HPDE6-E6E7 (cell line): ENCODE measurements at regions not wholly inside any gene's neighbourhood (a gene's known extent, or its start where the extent isn't known, plus 50 kb on each side); places are given as distances from the start of the nearest gene placed in this dataset.
A peak's percentile ranks its signal among the peaks of the same experiment; 100 is the strongest.

Source experiments
- DNase-seq: peaks from one replicate; pipeline ENCODE4 v3.0.0; 2011; ENCODE audit warnings: missing footprints; ENCODE audit errors: extremely low spot score

- DNase-seq, result no peak
Observed at GRCh38 chr10:78297997-78298396, 264.3 kb downstream of the RPS24 start.

- no peak for DNase-seq
Observed at GRCh38 chr10:78298835-78299234, 265.2 kb downstream of the RPS24 start.

- DNase-seq, result no peak
Observed at GRCh38 chr10:78299851-78300468, 266.3 kb downstream of the RPS24 start.

DNA sequence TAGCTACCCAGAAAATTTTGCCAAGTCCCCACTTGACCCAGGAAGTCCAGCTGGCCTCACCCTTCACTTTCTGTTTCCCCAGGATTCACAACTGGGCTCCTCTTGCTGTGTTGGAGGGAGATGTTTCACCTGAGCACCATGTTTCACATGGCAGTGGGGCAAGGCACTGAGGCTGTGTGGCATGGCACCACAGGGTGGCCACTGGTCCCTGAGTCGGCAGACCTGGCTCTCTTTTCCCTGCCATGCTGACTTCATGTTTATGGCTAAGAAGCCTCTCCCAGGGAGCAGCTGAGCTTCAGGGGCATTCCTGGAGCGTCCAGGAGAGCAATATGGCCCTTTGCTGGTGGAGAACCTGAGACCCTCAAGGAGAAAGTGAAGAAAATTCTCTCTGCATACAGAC, 266.9 kb downstream of the RPS24 start:
- no peak for DNase-seq

GRCh38 chr10:78301481-78301880, 267.8 kb downstream of the RPS24 start:
- no peak for DNase-seq

DNA sequence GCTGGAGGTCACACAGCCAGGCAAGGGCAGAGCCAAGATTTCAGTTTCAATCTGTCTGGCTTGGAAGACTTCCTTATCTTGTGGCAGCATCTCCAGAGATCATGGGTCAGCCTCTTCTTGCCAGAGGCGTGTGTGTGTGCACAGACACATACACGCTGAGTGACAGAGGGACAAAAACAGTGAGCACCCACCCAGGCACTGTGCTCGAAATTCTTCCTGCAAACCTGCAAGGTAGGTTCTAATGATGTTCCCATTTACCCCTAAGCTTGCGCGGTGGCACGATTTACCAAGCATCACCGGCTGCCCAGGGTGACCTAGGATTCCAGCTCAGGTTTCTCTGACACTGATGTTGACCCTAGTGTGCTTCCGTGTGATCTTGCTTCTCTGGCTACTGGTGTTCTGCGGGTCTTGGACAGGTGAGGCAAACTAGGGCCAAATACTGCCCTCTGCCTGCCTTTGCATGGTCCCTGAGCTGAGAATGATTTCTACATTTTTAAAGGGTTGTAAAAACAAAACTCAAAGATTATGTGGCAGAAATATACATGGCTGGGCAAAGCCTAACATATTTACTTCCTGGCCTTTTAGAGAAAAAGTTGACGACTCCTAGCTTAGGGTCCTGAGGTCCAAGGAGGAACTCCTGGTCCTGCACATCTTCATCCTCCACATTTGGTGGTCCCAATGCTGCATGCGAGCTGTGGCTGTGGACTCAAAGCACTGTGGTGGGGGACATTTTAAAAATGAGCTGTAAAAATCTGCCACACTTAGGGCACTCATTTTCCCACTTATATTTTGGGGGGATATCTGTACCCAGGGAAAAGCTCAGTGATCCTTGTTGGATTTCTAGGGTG, 268.5 kb downstream of the RPS24 start:
- DNase-seq, result no peak

- DNase-seq, result no peak
Observed at GRCh38 chr10:78302739-78302988, 269.0 kb downstream of the RPS24 start.

DNA sequence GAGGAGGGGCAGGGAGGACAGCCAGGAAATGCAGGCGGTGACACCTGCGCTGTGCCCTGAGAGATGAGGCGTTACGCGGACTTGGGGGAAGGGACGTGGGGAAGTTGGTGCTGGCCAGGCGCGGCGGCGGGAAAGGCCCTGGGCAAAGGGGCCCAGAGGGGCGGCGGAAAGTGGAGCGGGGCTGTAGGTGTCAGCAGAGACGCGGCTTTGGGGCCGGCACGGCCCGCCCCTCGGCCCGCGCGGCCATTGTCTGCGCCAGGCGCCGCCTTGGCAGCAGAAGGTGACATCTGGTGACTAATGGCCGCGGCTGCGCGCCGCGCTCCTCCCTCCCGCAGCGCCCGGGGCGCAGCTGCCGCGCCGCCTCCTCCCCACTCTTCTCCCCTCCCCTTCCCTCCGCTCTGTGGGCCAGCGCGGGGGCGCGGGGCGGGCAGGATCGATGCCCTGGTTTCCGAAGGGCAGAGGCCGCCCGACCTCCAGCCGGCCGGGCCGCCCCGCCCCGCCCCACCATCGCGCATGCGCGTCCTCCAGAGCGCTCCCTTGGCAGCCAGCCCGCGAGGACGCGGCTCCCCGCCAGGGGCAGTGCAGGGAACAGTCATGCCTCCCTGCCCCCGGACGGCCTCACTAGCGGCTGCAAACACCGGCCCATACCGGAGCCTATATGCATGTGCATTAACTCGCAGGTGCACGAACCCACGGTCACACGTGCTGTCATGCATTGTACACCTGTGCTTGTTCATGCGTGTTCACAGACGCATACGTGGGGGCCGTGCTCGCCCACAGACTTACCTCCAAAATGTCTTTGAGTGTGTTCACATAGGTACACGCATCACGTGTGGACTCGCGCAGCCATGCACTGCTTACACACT, 269.6 kb downstream of the RPS24 start:
- peak; percentile 97 for DNase-seq

GRCh38 chr10:78304091-78305045, 270.7 kb downstream of the RPS24 start:
- DNase-seq, result no peak

GRCh38 chr10:78305311-78305710, 271.6 kb downstream of the RPS24 start:
- DNase-seq, result no peak

- DNase-seq, result no peak
Observed at GRCh38 chr10:78306358-78306757, 272.7 kb downstream of the RPS24 start.

DNA sequence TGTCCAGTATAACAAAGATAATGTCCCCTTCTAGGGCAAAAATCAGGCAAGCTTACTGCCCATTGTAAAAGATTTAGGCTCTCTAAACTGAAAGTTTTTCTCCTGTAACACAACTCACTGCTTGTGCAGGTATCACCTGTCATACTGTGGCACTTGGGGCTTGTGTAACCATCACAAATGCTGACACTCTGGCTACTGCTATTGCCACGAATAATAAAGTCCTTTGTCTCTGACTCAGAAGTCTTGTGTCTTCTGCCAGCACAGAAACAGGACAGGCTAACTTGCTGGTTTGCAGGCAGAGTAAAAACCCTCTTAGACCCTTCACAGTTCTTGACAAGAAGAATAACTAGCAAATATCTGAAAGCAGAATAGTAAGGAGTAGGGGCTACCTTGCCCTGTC, 273.9 kb downstream of the RPS24 start:
- DNase-seq, result no peak

DNA sequence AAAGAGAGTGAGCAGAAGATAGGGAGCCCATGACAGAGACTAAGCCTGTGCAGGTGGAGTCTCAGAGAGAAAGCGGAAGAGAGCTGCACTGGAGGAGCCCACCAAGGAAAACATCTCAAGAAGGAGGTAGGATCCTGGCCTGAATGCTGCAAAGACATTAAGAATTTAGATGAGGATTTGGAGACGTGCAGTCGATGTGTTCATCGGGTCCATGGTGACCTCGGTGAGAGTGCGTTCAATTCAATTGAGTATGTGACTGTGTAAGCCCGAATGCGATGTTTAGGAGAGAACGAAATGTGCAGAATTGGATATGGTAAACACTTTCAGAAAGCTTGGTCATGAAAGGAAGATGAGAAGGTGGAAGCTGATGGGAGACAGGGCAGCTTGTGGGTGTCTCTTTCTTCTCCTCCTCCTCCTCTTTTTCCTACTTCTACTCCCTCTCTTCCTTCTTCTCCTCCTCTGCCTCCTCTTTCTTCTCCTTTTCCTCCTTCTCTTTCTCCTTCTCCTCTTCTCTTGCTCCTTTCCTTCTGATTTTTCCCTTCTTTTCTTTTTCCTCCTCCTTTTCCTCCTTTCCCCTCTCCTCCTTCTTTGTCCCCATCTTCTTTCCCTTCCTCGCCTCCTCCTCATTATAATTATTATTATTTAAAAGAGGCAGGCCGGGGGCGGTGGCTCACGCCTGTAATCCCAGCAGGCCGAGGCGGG, 276.0 kb downstream of the RPS24 start:
- no peak for DNase-seq

GRCh38 chr10:78310481-78311080, 276.9 kb downstream of the RPS24 start:
- DNase-seq, result no peak

GRCh38 chr10:78312197-78313047, 278.8 kb downstream of the RPS24 start:
- no peak for DNase-seq

GRCh38 chr10:78313048-78313381, 279.4 kb downstream of the RPS24 start:
- no peak for DNase-seq

DNA sequence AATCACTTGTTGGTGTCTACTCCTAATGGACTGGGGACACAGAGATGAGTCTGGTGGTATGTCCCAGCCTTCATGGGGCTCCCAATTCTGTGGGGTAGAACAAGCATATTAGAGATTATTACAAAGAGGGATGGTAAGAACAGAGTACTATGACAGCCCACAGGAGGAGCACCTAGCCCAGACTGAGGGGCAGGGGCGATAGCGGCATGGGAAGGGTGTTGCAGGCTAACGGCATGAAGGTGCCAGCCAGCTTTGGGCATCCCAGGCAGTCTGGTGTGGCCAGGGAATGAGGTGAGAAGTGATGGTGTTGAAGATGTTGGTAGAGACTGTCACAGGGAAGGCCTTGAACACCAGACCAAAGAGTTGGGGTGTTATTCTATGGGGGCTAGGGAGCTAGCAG, 280.0 kb downstream of the RPS24 start:
- no peak for DNase-seq

GRCh38 chr10:78314651-78315050, 281.0 kb downstream of the RPS24 start:
- no peak for DNase-seq

- DNase-seq, result no peak
Observed at GRCh38 chr10:78316451-78316931, 282.8 kb downstream of the RPS24 start.

- DNase-seq, result no peak
Observed at GRCh38 chr10:78318305-78318704, 284.6 kb downstream of the RPS24 start.
